IMR-90 (cell line): ENCODE measurements at regions not wholly inside any gene's neighbourhood (a gene's known extent, or its start where the extent isn't known, plus 50 kb on each side); places are given as distances from the start of the nearest gene placed in this dataset.
A peak's percentile ranks its signal among the peaks of the same experiment; 100 is the strongest.

ENCODE experiments used
- ATAC-seq: fragments of 200-7000 bp; cut with Tn5 transposase; 2 replicates; pipeline ENCODE4 v1.9.1; 2020; ENCODE audit warnings: low read depth, mild to moderate bottlenecking, moderate library complexity
- BruUV-seq: library from RNA; stranded (reverse); fragments of 400-500 nt; replicated peaks from 2 replicates; lab custom pipeline; 2021; lab: Mats Ljungman, UMichigan
- CTCF ChIA-PET: fragments of 300-600 bp; formaldehyde crosslinking; extraction: SDS; loops from one replicate; lab custom pipeline; 2021; ENCODE audit warnings: antibody characterized with exemption; lab: Yijun Ruan, JAX
- POLR2A ChIA-PET: fragments of 300-600 bp; sonication (Branson Sonifier 250); formaldehyde crosslinking; loops from one replicate; lab custom pipeline; 2022; ENCODE audit warnings: antibody characterized with exemption; ENCODE audit not compliant: unreplicated experiment; lab: Charles Lee
- DNase-seq: peaks from one replicate; pipeline ENCODE4 v3.0.0; 2013
- H2AFZ ChIP-seq: replicated peaks from 2 replicates; pipeline ENCODE3; 2013; ENCODE audit warnings: low read length, mild to moderate bottlenecking; ENCODE audit not compliant: poor library complexity
- H2AK5ac ChIP-seq: 2 replicates; pipeline ENCODE4 v1.6.1; 2013; ENCODE audit warnings: low read depth, low read length, inconsistent platforms
- H2AK9ac ChIP-seq: replicated peaks from 2 replicates; pipeline ENCODE3; 2013; ENCODE audit warnings: mild to moderate bottlenecking, low read depth, low read length, moderate library complexity; ENCODE audit not compliant: poor library complexity
- H2BK120ac ChIP-seq: 2 replicates; pipeline ENCODE4 v1.6.1; 2013; ENCODE audit warnings: low read depth, low read length, inconsistent platforms
- H2BK15ac ChIP-seq: 3 replicates; pipeline ENCODE4 v1.6.1; 2013; ENCODE audit warnings: low read depth, low read length, inconsistent platforms
- H2BK20ac ChIP-seq: 2 replicates; pipeline ENCODE4 v1.6.1; 2013; ENCODE audit warnings: low read depth, mild to moderate bottlenecking, inconsistent platforms, low read length, moderate library complexity
- H2BK5ac ChIP-seq: 2 replicates; pipeline ENCODE4 v1.6.1; 2013; ENCODE audit warnings: mild to moderate bottlenecking, low read depth, low read length, inconsistent platforms; ENCODE audit not compliant: poor library complexity, severe bottlenecking
- H3K14ac ChIP-seq: replicated peaks from 2 replicates; pipeline ENCODE4 v1.6.1; 2013; ENCODE audit warnings: low read depth, low read length, inconsistent platforms
- H3K18ac ChIP-seq: 2 replicates; pipeline ENCODE4 v1.6.1; 2013; ENCODE audit warnings: low read depth, low read length, control low read depth
- H3K23ac ChIP-seq: 2 replicates; pipeline ENCODE4 v1.6.1; 2013; ENCODE audit warnings: low read depth, low read length, inconsistent platforms
- H3K27ac ChIP-seq: 2 replicates; pipeline ENCODE4 v1.5.1; 2013; ENCODE audit warnings: mild to moderate bottlenecking, control low read depth, low read length; ENCODE audit not compliant: insufficient read depth
- H3K27me3 ChIP-seq: 2 replicates; pipeline ENCODE4 v1.6.1; 2013; ENCODE audit warnings: low read length; ENCODE audit not compliant: control insufficient read depth, insufficient read depth
- H3K36me3 ChIP-seq: 2 replicates; pipeline ENCODE4 v1.6.1; 2013; ENCODE audit warnings: low read length, mixed read lengths; ENCODE audit not compliant: control insufficient read depth, insufficient read depth
- H3K4ac ChIP-seq: 2 replicates; pipeline ENCODE4 v1.6.1; 2013; ENCODE audit warnings: low read depth, low read length, inconsistent platforms
- H3K4me1 ChIP-seq: 2 replicates; pipeline ENCODE4 v1.6.1; 2013; ENCODE audit warnings: low read length, mixed read lengths; ENCODE audit not compliant: control insufficient read depth, insufficient read depth
- H3K4me2 ChIP-seq: 2 replicates; pipeline ENCODE4 v1.6.1; 2013; ENCODE audit warnings: low read depth, mild to moderate bottlenecking, control low read depth, low read length, moderate library complexity
- H3K4me3 ChIP-seq: 2 replicates; pipeline ENCODE4 v1.5.1; 2013; ENCODE audit warnings: low read depth, mild to moderate bottlenecking, control low read depth, low read length, moderate library complexity; ENCODE audit not compliant: insufficient read depth
- H3K56ac ChIP-seq: 2 replicates; pipeline ENCODE4 v1.6.1; 2013; ENCODE audit warnings: low read length, inconsistent platforms; ENCODE audit not compliant: insufficient read depth; ENCODE audit errors: extremely low read depth
- H3K79me1 ChIP-seq, 2 experiments: 2 replicates each; pipeline ENCODE4 v1.6.1; 2013; ENCODE audit warnings: low read length in 2 of 2, inconsistent platforms in 1 of 2, low read depth in 1 of 2
- H3K9ac ChIP-seq: 2 replicates; pipeline ENCODE4 v1.6.1; 2013; ENCODE audit warnings: low read depth, low read length, control low read depth
- H3K9me1 ChIP-seq: 2 replicates; pipeline ENCODE4 v1.6.1; 2013; ENCODE audit warnings: low read length, inconsistent platforms; ENCODE audit not compliant: insufficient read depth
- H3K9me3 ChIP-seq: 2 replicates; pipeline ENCODE4 v1.6.1; 2013; ENCODE audit warnings: low read length; ENCODE audit not compliant: control insufficient read depth, insufficient read depth
- H4K20me1 ChIP-seq: 2 replicates; pipeline ENCODE4 v1.6.1; 2013; ENCODE audit warnings: low read length, inconsistent platforms; ENCODE audit not compliant: insufficient read depth
- H4K5ac ChIP-seq: 2 replicates; pipeline ENCODE4 v1.6.1; 2013; ENCODE audit warnings: mild to moderate bottlenecking, low read depth, low read length, control low read depth
- H4K8ac ChIP-seq, 2 experiments: 2 replicates each; pipeline ENCODE4 v1.6.1; 2013; ENCODE audit warnings: low read depth in 2 of 2, low read length in 2 of 2, control low read depth in 1 of 2, inconsistent platforms in 1 of 2
- H4K91ac ChIP-seq: 2 replicates; pipeline ENCODE4 v1.6.1; 2013; ENCODE audit warnings: low read depth, low read length, inconsistent platforms; ENCODE audit not compliant: insufficient read depth
- CEBPB ChIP-seq: IDR thresholded peaks from 2 replicates; pipeline ENCODE4 v1.6.1; 2012; ENCODE audit warnings: low read depth, low read length, improper control_type of control experiment
- MAFK ChIP-seq: IDR thresholded peaks from 2 replicates; pipeline ENCODE4 v1.6.1; 2012; ENCODE audit warnings: low read depth, low read length, improper control_type of control experiment
- NFE2L2 ChIP-seq: fragments of 150-350 bp; IDR thresholded peaks from 2 replicates; pipeline ENCODE4 v1.6.1; 2016; ENCODE audit warnings: low read depth, mild to moderate bottlenecking, low read length
- WGBS, 2 experiments: methylation state at CpG; one replicate each; pipeline versions ENCODE4 v1.1.5 to v1.1.7; 2013; ENCODE audit warnings: missing lambda C conversion rate in 2 of 2; ENCODE audit not compliant: insufficient read length in 1 of 2; ENCODE audit errors: extremely low coverage in 2 of 2; 5-methylcytosine and 5-hydroxymethylcytosine counted together
- dilution Hi-C: fragments of 300-500 bp; cut with HindIII; formaldehyde crosslinking; loops from one replicate; pipeline ENCODE4 v1.14.3; 2018; ENCODE audit warnings: low sequenced_read_pairs; ENCODE audit not compliant: unreplicated experiment
- in situ Hi-C: fragments of 300-500 bp; cut with MboI; formaldehyde crosslinking; loops from 3 replicates; pipeline ENCODE4 v1.14.3; 2019; ENCODE audit warnings: low sequenced_read_pairs, inconsistent platforms, mixed read lengths
- intact Hi-C: fragments of 100-400 bp; cut with micrococcal nuclease; formaldehyde crosslinking; loops from 2 replicates; pipeline ENCODE4 v1.10.0; 2022
- TF ChIP-seq, protein P1 (sequence below): conservative IDR thresholded peaks from 2 replicates; pipeline ENCODE4 v1.5.1; 2012; ENCODE audit warnings: mild to moderate bottlenecking, low read depth, low read length, improper control_type of control experiment

- TF ChIP-seq, protein P1, sequence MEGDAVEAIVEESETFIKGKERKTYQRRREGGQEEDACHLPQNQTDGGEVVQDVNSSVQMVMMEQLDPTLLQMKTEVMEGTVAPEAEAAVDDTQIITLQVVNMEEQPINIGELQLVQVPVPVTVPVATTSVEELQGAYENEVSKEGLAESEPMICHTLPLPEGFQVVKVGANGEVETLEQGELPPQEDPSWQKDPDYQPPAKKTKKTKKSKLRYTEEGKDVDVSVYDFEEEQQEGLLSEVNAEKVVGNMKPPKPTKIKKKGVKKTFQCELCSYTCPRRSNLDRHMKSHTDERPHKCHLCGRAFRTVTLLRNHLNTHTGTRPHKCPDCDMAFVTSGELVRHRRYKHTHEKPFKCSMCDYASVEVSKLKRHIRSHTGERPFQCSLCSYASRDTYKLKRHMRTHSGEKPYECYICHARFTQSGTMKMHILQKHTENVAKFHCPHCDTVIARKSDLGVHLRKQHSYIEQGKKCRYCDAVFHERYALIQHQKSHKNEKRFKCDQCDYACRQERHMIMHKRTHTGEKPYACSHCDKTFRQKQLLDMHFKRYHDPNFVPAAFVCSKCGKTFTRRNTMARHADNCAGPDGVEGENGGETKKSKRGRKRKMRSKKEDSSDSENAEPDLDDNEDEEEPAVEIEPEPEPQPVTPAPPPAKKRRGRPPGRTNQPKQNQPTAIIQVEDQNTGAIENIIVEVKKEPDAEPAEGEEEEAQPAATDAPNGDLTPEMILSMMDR = no peak
- TF ChIP-seq CEBPB = no peak
- TF ChIP-seq MAFK = no peak
- no peak for TF ChIP-seq NFE2L2
- dilution Hi-C loops (no loop called here), intact Hi-C loops (no loop called here), in situ Hi-C loops (no loop called here)
- peaks cover 5% of the 10 kb centered on the region for H3K9me1 ChIP-seq
- H3K23ac ChIP-seq = peak overlapping the region; percentile 83
- H2BK20ac ChIP-seq = peak overlapping the region; percentile 100
- H2BK120ac ChIP-seq = peak overlapping the region; percentile 100
- peak overlapping the region; percentile 85 for H3K27ac ChIP-seq
- POLR2A ChIA-PET = no interaction called here
- H3K27me3 ChIP-seq = no peaks in the 10 kb centered on the region
- peak overlapping the region; percentile 100; the same call in 2 of the 3 replicates for H2BK15ac ChIP-seq
- H4K5ac ChIP-seq = peak overlapping the region; percentile 79
- CTCF ChIA-PET = no interaction called here
- BruUV-seq = no TSS peak
- H3K9ac ChIP-seq = peak overlapping the region; percentile 10; the same call in 1 of the 2 replicates
- peak overlapping the region; percentile 91 for H2BK5ac ChIP-seq
- peak overlapping the region; percentile 95; the same call in 1 of the 2 replicates for H2AK5ac ChIP-seq
- no CpG with 5 or more reads among the region's 1 CpG for WGBS, 2 experiments
- peak overlapping the region; percentile 92 for H3K56ac ChIP-seq
- H3K4me3 ChIP-seq = no peak overlapping the region
- peak overlapping the region; percentile 88 to 93 for H4K8ac ChIP-seq
- H3K18ac ChIP-seq = peak overlapping the region; percentile 99
- H3K14ac ChIP-seq = peak overlapping the region; percentile 95
- peak overlapping the region; percentile 92 for H4K91ac ChIP-seq
- H2AK9ac ChIP-seq = no peak overlapping the region
- no peaks in the 10 kb centered on the region for H3K9me3 ChIP-seq
- no peaks in the 10 kb centered on the region for H3K36me3 ChIP-seq
- DNase-seq (no peak), ATAC-seq (no peak)
- peak overlapping the region; percentile 98 for H3K4ac ChIP-seq
- no peak overlapping the region for H3K4me2 ChIP-seq
- no peaks in the 10 kb centered on the region for H4K20me1 ChIP-seq
- peaks cover 16% of the 10 kb centered on the region for H3K4me1 ChIP-seq
- no peak overlapping the region for H2AFZ ChIP-seq
- H3K79me1 ChIP-seq = peaks cover 0 to 4% of the 10 kb centered on the region in 2 experiments; a peak in 2 of 4 replicates
These were observed 410.8 kb upstream of the DDI1 start for GRCh38 chr11:103625624-103625965.
